ENCODE measurements at regions not wholly inside any gene's neighbourhood (a gene's known extent, or its start where the extent isn't known, plus 50 kb on each side); places are given as distances from the start of the nearest gene placed in this dataset.

- DNase-seq (ENCODE audit: low read depth), result no peak
Observed at GRCh38 chr12:115259968-115260747, 576.2 kb upstream of the TBX3 start.

DNA sequence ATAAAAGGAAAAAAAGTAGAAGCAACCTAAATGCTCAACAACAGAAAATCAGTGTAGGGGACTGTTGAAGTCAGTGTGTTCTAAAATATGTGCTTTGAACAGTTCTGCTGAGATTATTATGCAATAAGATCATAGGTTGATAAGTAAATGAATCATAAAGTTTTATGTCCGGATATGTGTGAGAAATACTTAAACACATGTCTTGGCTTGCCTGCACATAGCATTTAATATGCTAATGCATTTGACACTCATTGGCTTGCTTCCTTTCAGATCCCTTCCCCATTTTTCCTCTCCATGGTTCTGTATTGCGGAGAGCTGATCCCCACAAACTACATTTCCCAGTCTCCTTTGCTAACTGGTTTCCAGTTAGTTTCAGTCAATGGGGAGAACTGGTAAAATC is 573.8 kb upstream of the TBX3 start:
- no peak for DNase-seq (ENCODE audit: low read depth)

DNA sequence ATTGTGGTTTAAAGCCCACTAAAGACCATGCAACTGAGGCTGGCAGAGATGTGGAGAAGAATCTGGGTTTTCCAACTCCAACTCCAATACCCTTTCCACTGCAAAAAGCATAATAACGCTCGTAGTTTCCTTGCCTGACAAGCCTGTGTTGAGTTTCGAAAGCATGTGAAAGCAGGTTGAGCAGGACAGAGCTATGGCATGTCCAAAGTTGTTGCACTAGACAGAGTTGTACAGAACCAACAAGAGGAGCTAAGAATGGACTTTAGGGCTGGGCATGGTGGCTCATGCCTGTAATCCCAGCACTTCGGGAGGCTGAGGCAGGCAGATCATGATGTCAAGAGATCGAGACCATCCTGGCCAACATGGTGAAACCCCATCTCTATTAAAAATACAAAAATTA is 572.0 kb upstream of the TBX3 start:
- DNase-seq (ENCODE audit: low read depth), result no peak

GRCh38 chr12:115255257-115255656 is 571.3 kb upstream of the TBX3 start:
- DNase-seq (ENCODE audit: low read depth), result no peak

DNA sequence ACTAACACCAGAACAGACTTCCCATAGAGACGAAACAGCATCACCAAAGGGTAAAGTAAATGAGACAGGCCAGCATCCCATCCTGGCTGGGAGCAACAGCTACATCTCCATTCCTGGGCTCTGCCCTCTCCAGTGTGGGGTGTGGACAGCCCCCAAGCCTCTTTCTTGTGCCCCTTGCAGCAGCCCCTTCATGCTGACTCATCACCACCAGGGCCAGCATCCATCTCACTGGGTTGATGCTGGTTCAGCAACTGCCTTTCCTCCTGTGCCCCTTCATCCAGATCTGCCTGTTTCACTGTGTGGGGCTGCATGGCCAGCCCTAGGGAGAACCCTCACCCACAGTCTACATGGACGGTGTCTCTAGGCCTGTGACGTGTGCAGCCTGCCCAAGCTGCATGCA is 569.1 kb upstream of the TBX3 start:
- DNase-seq (ENCODE audit: low read depth), result no peak

DNA sequence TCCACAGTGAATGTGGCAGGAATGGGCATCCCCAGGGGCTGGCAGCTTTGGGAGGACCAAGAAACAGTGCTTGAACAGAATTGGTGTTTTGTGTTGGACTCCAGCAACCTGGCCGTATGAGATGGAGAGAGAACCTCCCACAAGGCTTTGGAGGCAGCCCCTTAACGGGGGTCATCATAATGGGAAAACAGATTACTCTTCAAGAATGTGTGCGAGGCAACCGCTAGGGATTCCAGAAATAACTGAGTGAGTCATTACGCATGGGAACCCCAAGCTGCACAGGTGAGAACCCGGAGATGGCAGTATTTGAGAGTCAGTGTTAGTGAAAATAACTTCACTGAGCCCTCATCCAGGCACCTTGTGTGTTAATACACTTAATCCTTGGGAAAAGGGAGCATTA is 567.8 kb upstream of the TBX3 start:
- DNase-seq (ENCODE audit: low read depth), result no peak

GRCh38 chr12:115249671-115250278 is 565.8 kb upstream of the TBX3 start:
- DNase-seq (ENCODE audit: low read depth), result no peak

DNA sequence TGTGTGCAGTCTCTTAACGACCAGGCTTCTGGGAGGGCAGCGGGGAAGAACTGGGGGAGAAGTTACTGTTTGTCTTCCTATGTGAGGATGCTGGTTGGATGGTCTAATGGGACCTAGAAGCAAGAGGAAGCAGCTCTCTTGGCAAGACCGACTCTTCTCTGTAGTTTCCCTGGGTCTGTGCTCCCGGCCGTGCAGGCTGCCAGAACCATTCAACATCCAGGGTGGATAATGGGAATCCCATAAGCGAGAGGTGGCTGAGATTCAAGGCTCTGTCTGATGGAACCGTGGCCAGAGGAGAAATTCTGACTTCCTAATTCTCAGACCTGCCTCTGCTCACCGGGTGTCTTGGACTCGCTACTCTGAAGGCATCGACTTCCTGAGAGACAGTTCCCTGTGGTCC is 561.0 kb upstream of the TBX3 start:
- no peak for DNase-seq (ENCODE audit: low read depth)

GRCh38 chr12:115243933-115244628 is 560.1 kb upstream of the TBX3 start:
- DNase-seq (ENCODE audit: low read depth), result no peak

DNA sequence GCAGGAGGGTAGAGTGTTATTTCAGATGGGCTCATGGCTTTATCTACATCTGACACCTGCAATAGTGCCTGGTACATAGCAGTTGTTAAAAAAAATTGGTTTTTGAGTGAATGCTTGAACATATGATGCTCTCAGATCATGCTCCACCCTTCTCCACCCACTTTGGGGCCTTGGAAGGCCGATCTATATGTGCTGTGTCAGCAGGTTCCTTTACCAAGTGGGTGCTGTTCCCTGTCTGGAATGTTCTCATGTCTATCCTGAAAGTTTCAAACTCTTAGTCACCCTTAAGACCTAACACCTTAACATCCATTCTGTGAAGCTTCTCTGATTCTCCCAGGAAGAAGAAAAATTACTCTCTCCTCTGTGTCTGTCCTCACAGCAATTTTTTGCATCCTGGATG is 556.3 kb upstream of the TBX3 start:
- no peak for DNase-seq (ENCODE audit: low read depth)

DNA sequence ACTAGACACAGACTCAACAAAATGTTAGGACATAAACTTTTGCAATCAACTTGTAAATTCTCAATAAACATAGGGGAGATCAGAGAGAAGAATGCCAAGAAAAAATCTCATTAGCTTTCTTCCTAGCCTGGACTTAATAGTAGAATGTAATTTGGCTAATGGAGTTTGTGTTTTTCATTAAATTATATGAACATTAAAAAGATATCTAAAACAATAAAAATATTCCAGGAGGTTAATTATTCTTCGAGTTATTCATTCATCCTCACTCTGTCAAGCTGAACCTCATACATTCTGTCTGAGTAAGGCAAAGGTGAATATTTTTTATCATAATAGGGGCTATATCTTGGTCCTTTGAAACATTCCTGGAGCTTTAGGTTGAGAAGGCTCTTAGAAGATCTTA is 551.9 kb upstream of the TBX3 start:
- DNase-seq (ENCODE audit: low read depth), result no peak

- no peak for DNase-seq (ENCODE audit: low read depth)
Observed at GRCh38 chr12:115233891-115234543, 550.0 kb upstream of the TBX3 start.

GRCh38 chr12:115232455-115233156 is 548.6 kb upstream of the TBX3 start:
- no peak for DNase-seq (ENCODE audit: low read depth)

GRCh38 chr12:115230606-115231005 is 546.6 kb upstream of the TBX3 start:
- DNase-seq (ENCODE audit: low read depth), result no peak

DNA sequence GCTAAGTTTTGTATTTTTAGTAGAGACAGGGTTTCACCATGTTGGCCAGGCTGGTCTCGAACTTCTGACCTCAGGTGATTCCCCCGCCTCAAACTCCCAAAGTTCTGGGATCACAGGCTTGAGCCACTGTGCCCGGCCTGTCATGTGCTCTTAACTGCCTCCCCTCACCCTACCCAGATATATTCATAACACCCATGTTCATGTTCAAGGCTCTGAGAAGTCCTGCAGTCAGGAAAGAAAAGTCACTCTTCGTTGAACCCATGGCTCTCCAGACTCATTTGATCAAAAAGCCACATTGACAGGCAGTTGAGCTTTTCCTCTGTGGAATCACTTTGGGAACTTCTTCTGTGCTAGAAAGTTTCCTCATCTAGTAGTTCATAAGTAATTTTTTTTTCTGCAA is 545.5 kb upstream of the TBX3 start:
- no peak for DNase-seq (ENCODE audit: low read depth)

DNA sequence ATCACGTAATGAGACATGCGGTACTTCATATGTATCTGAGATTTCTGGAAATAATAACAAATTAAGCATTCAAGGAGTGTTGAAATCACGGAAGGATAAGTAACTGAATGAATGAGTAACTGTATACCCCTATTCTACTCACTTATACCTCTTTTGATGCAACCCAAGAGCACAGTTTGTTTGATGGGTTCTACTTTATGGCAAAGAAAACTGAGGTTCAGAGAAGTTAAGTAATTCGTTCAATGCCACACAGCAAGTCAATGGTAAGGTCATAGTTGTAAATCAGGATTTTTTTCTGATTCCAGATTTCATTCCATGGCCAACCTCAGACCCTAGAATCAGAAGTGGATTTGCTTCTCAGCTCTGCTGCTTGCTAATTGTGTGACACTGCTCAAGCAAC is 544.5 kb upstream of the TBX3 start:
- no peak for DNase-seq (ENCODE audit: low read depth)

GRCh38 chr12:115227137-115227615 is 543.2 kb upstream of the TBX3 start:
- DNase-seq (ENCODE audit: low read depth), result no peak

DNA sequence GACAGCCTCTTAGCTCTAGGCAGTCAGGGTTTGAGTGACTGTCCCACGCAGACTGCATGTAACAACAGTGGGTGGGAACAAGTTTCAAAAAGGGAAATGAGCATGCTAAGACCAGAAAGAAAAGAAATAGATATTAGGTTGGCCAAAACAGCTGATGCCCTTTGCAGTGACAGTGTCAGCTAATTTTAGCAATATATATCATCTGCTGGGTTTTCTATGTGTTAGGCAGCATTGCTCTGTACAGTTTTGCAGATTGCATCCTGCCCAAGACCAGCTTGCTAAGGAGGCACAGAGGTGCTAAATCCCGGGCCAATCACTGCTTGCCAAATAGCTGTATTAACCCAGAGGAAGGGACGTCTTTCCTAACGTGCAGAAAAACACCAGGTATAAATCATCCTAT is 541.9 kb upstream of the TBX3 start:
- DNase-seq (ENCODE audit: low read depth), result no peak

DNA sequence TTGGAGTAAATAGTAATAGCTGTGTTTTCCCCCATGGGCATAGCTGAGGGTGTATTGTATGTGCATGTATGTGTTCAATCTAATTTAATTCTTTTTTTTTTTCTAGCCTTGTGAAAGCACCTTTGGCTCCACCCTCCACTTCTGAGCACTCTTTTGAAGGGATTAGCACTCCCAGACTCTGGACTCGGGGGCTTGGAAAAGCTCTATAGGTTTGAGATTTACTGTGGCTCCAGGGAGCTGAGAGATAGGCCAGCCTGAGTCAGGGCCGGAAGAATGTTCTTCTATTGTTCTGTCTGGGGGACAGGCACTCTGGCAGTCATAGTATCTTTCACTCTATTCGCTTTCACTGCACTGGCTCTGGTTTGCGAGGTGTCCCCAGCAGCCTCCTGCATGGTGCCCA is 540.0 kb upstream of the TBX3 start:
- no peak for DNase-seq (ENCODE audit: low read depth)

DNA sequence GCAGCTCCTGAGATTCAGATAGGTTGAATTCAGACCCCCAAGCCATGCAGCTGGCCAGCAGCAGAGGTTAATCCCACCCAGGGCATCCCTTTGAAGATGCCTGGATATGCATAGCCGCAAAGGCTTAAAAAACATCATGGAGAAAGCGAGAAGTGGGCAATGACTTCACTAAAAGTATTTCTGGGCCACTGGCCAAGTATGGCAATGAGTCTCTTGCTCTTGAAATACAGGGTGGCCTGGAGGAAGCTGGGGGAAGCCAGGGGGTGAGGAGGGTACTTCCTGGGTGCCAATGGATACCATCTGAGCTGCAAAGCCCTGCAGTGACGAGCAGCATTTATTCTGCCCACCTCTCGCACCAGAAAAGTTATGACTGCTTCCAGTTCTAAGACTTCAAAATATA is 539.3 kb upstream of the TBX3 start:
- no peak for DNase-seq (ENCODE audit: low read depth)

DNA sequence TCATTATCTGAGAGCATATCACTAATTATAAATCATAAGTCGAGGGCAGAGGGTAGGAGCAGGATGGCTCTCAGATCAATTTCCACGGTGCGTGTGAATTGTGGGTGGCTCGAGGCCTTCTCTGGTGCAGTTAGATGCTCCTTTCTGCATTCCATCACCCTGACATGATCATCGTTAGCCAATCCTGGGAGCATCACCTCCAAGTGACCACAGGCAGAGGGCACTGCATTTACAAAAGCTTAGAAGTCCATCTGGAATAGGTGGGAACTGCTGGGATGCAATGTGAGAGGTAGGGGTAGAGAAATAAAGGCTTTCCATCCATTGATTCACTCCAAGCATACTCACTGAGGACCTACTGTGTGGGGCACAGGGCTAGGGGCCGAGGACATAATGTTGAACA is 538.2 kb upstream of the TBX3 start:
- DNase-seq (ENCODE audit: low read depth), result no peak

- DNase-seq (ENCODE audit: low read depth), result no peak
Observed at GRCh38 chr12:115216301-115216700, 532.3 kb upstream of the TBX3 start.

Measured in T-helper 22 cell (primary cell).